ENCODE measurements at regions not wholly inside any gene's neighbourhood (a gene's known extent, or its start where the extent isn't known, plus 50 kb on each side); places are given as distances from the start of the nearest gene placed in this dataset.

- TF ChIP-seq EP300 (IDR thresholded peaks at IDR 0.05; ENCODE audit: borderline replicate concordance in 1 of 2, low read depth in 2 of 2, low read length in 2 of 2) = no peak
- no peak for TF ChIP-seq CTCF (IDR thresholded peaks at IDR 0.05; ENCODE audit: control extremely low read depth in 1 of 3, insufficient read depth in 1 of 3, low read depth in 1 of 3, low read length in 3 of 3)
- TF ChIP-seq RXRA (IDR thresholded peaks at IDR 0.05; ENCODE audit: insufficient read depth, low read depth, low read length) = no peak
- no peak for TF ChIP-seq JUN (IDR thresholded peaks at IDR 0.05; ENCODE audit: low read depth, low read length)
- no peak for TF ChIP-seq RAD21 (IDR thresholded peaks at IDR 0.05 in 1 of 2, conservative IDR thresholded peaks at IDR 0.05 in 1 of 2; ENCODE audit: low read depth in 2 of 2, low read length in 2 of 2)
- no peak for TF ChIP-seq BRCA1 (IDR thresholded peaks at IDR 0.05; ENCODE audit: low read depth, low read length)
- no peak for TF ChIP-seq CHD2 (IDR thresholded peaks at IDR 0.05; ENCODE audit: low read length)
- TF ChIP-seq EGR1 (IDR thresholded peaks at IDR 0.05; ENCODE audit: borderline replicate concordance, low read depth, low read length) = no peak
- no peak for TF ChIP-seq RFX5 (IDR thresholded peaks at IDR 0.05; ENCODE audit: borderline replicate concordance, low read depth, low read length)
Measured at GRCh38 chr11:95713428-95713827, 76.2 kb downstream of the FAM76B start.
